ENCODE measurements at regions not wholly inside any gene's neighbourhood (a gene's known extent, or its start where the extent isn't known, plus 50 kb on each side); places are given as distances from the start of the nearest gene placed in this dataset.

- TF ChIP-seq CTCF (IDR thresholded peaks at IDR 0.05) (no peak), POLR2A (IDR thresholded peaks at IDR 0.05) (no peak), POLR2AphosphoS5 (IDR thresholded peaks at IDR 0.05; ENCODE audit: insufficient read depth in 1 of 2, low read depth in 1 of 2) (no peak)
Measured at GRCh38 chr7:149615690-149616270, 118.2 kb upstream of the ZNF746 start.

All from vagina (tissue), 2 donors.